ENCODE measurements at regions not wholly inside any gene's neighbourhood (a gene's known extent, or its start where the extent isn't known, plus 50 kb on each side); places are given as distances from the start of the nearest gene placed in this dataset.
A peak's percentile ranks its signal among the peaks of the same experiment; 100 is the strongest.

DNA sequence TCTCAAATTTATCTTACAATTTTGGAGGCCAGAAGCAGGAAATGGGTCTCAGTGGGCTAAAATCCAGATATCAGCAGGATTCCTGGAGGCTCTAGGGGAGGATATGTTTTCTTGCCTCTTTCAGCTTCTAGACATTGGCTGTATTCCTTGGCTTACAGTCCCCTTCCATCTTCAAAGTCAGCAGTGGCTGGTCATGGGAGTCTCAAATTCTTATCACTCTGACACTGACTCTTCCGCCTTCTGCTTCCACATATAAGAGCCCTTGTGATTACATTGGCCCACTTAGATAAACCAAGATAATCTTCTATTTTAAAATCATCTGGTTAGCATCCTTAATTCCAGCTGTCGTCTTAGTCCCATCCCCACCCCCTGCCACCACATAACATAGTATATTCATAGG lies 113.0 kb downstream of the PCDH7 start:
- peak overlapping the region; percentile 24 for H3K4me2 ChIP-seq (ENCODE audit: low read length)
- H3K4me1 ChIP-seq (ENCODE audit: control insufficient read depth in 1 of 2, insufficient read depth in 2 of 2, low read length in 2 of 2), result peaks cover 71 to 98% of the 10 kb centered on the region in 2 experiments
- ChIA-PET RAD21 (ENCODE audit: low non-redundant PET in 1 of 2, low total read pairs in 2 of 2, uncharacterized antibody in 2 of 2, unreplicated experiment in 2 of 2) (no interaction called here), POLR2A (no interaction called here), CTCF (no interaction called here)
- peak overlapping the region; percentile 63 for H3K9ac ChIP-seq (ENCODE audit: low read length)
- no peak overlapping the region for H2AFZ ChIP-seq (ENCODE audit: low read depth, low read length, poor library complexity, severe bottlenecking)
- DNase-seq (ENCODE audit: low read depth, low spot score) (no peak), ATAC-seq (no peak)
- peaks cover 100% of the 10 kb centered on the region for H3K79me2 ChIP-seq (ENCODE audit: insufficient read depth, low read length)
- H3K36me3 ChIP-seq (ENCODE audit: control insufficient read depth in 1 of 2, insufficient read depth in 2 of 2, low read length in 2 of 2), result no peaks in the 10 kb centered on the region
- BruUV-seq (replicated peaks), result no TSS peak
- intact Hi-C loops (cut with micrococcal nuclease), result no loop called here
- H3K4me3 ChIP-seq (replicated peaks in 1 of 2; ENCODE audit: low read depth in 1 of 2, low read length in 2 of 2), result no peak overlapping the region
- H3K9me2 ChIP-seq (ENCODE audit: insufficient read depth), result no peaks in the 10 kb centered on the region
- H4K20me1 ChIP-seq (ENCODE audit: insufficient read depth), result no peaks in the 10 kb centered on the region
- H3K9me3 ChIP-seq (ENCODE audit: control insufficient read depth in 1 of 2, insufficient read depth in 1 of 2, low read depth in 1 of 2, low read length in 2 of 2), result no peaks in the 10 kb centered on the region
- no peaks in the 10 kb centered on the region for H3K27me3 ChIP-seq (ENCODE audit: insufficient read depth, low read length)
- peak overlapping the region; percentile 100 for H3K27ac ChIP-seq (ENCODE audit: low read depth, low read length)
- TF ChIP-seq SP1 (IDR thresholded peaks at IDR 0.05; ENCODE audit: low read depth) (no peak), YY1 (IDR thresholded peaks at IDR 0.05; ENCODE audit: extremely low read depth, insufficient replicate concordance, low read depth, low read length) (no peak), EZH2phosphoT487 (IDR thresholded peaks at IDR 0.05; ENCODE audit: borderline replicate concordance) (no peak), EZH2 (IDR thresholded peaks at IDR 0.05) (no peak), RAD21 (IDR thresholded peaks at IDR 0.05; ENCODE audit: low read depth) (no peak), POLR2A (IDR thresholded peaks at IDR 0.05; ENCODE audit: borderline replicate concordance, extremely low read depth, insufficient read depth, insufficient read length) (no peak), SIN3A (IDR thresholded peaks at IDR 0.05; ENCODE audit: low read depth) (no peak), CEBPB (IDR thresholded peaks at IDR 0.05; ENCODE audit: low read depth) (no peak), CBX3 (IDR thresholded peaks at IDR 0.05; ENCODE audit: low read depth) (no peak), FOSL1 (IDR thresholded peaks at IDR 0.05; ENCODE audit: low read depth) (no peak)
- TF ChIP-seq, protein P1, sequence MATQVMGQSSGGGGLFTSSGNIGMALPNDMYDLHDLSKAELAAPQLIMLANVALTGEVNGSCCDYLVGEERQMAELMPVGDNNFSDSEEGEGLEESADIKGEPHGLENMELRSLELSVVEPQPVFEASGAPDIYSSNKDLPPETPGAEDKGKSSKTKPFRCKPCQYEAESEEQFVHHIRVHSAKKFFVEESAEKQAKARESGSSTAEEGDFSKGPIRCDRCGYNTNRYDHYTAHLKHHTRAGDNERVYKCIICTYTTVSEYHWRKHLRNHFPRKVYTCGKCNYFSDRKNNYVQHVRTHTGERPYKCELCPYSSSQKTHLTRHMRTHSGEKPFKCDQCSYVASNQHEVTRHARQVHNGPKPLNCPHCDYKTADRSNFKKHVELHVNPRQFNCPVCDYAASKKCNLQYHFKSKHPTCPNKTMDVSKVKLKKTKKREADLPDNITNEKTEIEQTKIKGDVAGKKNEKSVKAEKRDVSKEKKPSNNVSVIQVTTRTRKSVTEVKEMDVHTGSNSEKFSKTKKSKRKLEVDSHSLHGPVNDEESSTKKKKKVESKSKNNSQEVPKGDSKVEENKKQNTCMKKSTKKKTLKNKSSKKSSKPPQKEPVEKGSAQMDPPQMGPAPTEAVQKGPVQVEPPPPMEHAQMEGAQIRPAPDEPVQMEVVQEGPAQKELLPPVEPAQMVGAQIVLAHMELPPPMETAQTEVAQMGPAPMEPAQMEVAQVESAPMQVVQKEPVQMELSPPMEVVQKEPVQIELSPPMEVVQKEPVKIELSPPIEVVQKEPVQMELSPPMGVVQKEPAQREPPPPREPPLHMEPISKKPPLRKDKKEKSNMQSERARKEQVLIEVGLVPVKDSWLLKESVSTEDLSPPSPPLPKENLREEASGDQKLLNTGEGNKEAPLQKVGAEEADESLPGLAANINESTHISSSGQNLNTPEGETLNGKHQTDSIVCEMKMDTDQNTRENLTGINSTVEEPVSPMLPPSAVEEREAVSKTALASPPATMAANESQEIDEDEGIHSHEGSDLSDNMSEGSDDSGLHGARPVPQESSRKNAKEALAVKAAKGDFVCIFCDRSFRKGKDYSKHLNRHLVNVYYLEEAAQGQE (IDR thresholded peaks at IDR 0.05; ENCODE audit: low read depth), result no peak
- TF ChIP-seq, protein P2, sequence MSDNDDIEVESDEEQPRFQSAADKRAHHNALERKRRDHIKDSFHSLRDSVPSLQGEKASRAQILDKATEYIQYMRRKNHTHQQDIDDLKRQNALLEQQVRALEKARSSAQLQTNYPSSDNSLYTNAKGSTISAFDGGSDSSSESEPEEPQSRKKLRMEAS (IDR thresholded peaks at IDR 0.05), result no peak
- TF ChIP-seq, protein P3, sequence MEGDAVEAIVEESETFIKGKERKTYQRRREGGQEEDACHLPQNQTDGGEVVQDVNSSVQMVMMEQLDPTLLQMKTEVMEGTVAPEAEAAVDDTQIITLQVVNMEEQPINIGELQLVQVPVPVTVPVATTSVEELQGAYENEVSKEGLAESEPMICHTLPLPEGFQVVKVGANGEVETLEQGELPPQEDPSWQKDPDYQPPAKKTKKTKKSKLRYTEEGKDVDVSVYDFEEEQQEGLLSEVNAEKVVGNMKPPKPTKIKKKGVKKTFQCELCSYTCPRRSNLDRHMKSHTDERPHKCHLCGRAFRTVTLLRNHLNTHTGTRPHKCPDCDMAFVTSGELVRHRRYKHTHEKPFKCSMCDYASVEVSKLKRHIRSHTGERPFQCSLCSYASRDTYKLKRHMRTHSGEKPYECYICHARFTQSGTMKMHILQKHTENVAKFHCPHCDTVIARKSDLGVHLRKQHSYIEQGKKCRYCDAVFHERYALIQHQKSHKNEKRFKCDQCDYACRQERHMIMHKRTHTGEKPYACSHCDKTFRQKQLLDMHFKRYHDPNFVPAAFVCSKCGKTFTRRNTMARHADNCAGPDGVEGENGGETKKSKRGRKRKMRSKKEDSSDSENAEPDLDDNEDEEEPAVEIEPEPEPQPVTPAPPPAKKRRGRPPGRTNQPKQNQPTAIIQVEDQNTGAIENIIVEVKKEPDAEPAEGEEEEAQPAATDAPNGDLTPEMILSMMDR (IDR thresholded peaks at IDR 0.05 in 2 of 3, conservative IDR thresholded peaks at IDR 0.05 in 1 of 3; ENCODE audit: borderline replicate concordance in 1 of 3, insufficient read depth in 1 of 3, low read depth in 2 of 3, low read length in 2 of 3), result no peak

All from HCT116 (cell line).